ENCODE measurements at regions not wholly inside any gene's neighbourhood (a gene's known extent, or its start where the extent isn't known, plus 50 kb on each side); places are given as distances from the start of the nearest gene placed in this dataset.
A peak's percentile ranks its signal among the peaks of the same experiment; 100 is the strongest.
"Not testable (repeated sequence)": the region's sequence is repeated elsewhere in the genome, so short reads cannot be mapped to it uniquely, and the experiment has no call there.

DNA sequence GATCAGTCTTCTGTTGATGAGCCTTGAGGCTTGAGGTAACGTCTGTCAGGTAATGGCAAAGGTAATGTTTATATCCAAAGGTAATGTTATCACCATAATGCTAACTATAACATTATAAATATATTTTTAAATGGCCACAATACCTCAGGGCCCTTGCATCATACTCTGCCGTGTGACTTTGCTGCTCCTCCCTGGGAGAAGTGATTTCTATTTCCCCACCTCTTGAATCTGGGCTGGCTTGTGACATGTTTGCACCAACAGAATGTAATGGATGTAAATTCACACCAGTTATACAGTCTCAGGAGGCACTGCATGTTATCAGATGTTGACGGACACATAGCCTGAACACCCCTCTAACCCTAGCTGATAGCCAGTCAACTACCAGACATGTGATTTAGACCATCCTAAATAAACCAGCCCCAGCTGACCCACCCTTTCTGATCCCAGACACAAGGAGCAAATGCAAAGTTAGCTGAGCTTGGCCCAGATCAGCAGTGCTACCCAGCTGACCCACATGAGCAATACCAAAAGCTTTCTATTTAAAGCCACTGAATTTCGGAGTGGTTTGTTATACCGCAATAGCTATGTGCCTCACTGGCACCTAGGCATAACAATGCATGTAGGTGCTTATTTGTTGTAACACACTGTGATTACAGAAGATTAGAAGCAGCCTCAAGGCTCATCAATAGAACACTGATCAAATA, 93.8 kb upstream of the SIRPA start:
- Histone ChIP-seq H3K27ac (ENCODE audit: low read depth, low read length) (no peak overlapping the region), H3K27me3 (ENCODE audit: insufficient read depth, low read length) (peaks cover 4% of the 10 kb centered on the region), H3K4me3 (ENCODE audit: insufficient read depth, low read length) (no peak overlapping the region), H2AFZ (ENCODE audit: low read length) (no peak overlapping the region), H3K4me2 (ENCODE audit: insufficient read depth, low read length) (no peak overlapping the region), H3K4me1 (ENCODE audit: insufficient read depth, low read length) (peaks cover 12% of the 10 kb centered on the region), H3K79me2 (ENCODE audit: insufficient read depth, low read length) (no peaks in the 10 kb centered on the region), H4K20me1 (ENCODE audit: insufficient read depth, low read length) (no peaks in the 10 kb centered on the region), H3K36me3 (ENCODE audit: insufficient read depth, low read length) (no peaks in the 10 kb centered on the region), H3K9me3 (ENCODE audit: low read depth, low read length) (no peaks in the 10 kb centered on the region)
- TF ChIP-seq, protein P1, sequence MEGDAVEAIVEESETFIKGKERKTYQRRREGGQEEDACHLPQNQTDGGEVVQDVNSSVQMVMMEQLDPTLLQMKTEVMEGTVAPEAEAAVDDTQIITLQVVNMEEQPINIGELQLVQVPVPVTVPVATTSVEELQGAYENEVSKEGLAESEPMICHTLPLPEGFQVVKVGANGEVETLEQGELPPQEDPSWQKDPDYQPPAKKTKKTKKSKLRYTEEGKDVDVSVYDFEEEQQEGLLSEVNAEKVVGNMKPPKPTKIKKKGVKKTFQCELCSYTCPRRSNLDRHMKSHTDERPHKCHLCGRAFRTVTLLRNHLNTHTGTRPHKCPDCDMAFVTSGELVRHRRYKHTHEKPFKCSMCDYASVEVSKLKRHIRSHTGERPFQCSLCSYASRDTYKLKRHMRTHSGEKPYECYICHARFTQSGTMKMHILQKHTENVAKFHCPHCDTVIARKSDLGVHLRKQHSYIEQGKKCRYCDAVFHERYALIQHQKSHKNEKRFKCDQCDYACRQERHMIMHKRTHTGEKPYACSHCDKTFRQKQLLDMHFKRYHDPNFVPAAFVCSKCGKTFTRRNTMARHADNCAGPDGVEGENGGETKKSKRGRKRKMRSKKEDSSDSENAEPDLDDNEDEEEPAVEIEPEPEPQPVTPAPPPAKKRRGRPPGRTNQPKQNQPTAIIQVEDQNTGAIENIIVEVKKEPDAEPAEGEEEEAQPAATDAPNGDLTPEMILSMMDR (IDR thresholded peaks at IDR 0.05; ENCODE audit: extremely low read depth, low read depth, low read length), result no peak
- DNase-seq (ENCODE audit: insufficient read length, low spot score, missing footprints), result no peak

DNA sequence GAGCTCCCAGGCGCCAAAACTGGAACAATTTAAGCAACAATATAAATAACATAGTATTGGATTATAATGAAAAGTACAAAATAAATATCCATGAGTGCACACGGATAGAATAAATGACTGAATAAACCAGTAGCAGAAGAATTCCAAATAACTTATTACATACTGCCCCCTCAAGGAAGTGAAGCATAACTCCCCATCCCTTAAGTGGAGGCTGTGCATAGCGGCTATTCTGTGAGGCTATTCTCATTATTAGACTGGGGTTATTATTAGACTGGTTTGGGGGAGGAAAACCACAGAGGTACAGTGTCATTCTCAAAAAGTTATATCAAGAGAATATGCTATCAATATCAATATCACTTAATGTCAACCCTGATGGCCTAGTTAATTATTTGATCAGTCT, 94.4 kb upstream of the SIRPA start:
- peaks cover 7% of the 10 kb centered on the region for H3K27me3 ChIP-seq (ENCODE audit: insufficient read depth, low read length)
- TF ChIP-seq, protein P1 (IDR thresholded peaks at IDR 0.05; ENCODE audit: extremely low read depth, low read depth, low read length), result peak; percentile 56

DNA sequence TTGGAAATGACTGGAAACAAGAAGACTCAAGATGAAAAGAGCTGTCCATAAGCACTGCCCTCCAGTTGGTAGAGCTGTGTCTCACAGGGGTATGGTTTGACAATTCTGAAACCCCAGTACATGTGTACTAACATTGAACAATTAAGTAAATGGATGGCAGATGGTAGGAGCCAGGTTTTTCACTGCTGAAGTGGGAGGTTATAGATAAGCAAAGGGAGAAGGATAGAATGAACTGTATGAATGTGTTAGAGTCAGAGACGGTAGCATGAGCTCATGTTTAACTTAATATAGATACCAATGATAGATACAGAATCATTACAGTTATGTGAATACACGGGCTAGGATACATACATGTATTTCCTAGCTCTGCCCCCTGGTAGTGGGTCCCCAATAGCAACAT, 95.0 kb upstream of the SIRPA start:
- Histone ChIP-seq H4K20me1 (ENCODE audit: insufficient read depth, low read length) (no peaks in the 10 kb centered on the region), H2AFZ (ENCODE audit: low read length) (no peak overlapping the region), H3K4me3 (ENCODE audit: insufficient read depth, low read length) (no peak overlapping the region), H3K27me3 (ENCODE audit: insufficient read depth, low read length) (peaks cover 11% of the 10 kb centered on the region), H3K4me1 (ENCODE audit: insufficient read depth, low read length) (peaks cover 12% of the 10 kb centered on the region), H3K9me3 (ENCODE audit: low read depth, low read length) (no peaks in the 10 kb centered on the region), H3K36me3 (ENCODE audit: insufficient read depth, low read length) (no peaks in the 10 kb centered on the region), H3K27ac (ENCODE audit: low read depth, low read length) (no peak overlapping the region), H3K79me2 (ENCODE audit: insufficient read depth, low read length) (no peaks in the 10 kb centered on the region), H3K4me2 (ENCODE audit: insufficient read depth, low read length) (no peak overlapping the region)
- TF ChIP-seq, protein P1 (IDR thresholded peaks at IDR 0.05; ENCODE audit: extremely low read depth, low read depth, low read length), result no peak
- no peak for DNase-seq (ENCODE audit: insufficient read length, low spot score, missing footprints)

More for the DNA sequence above, 94.4 kb upstream of the SIRPA start:
- no peak for DNase-seq (ENCODE audit: insufficient read length, low spot score, missing footprints)
- H3K79me2 ChIP-seq (ENCODE audit: insufficient read depth, low read length), result no peaks in the 10 kb centered on the region
- H3K4me1 ChIP-seq (ENCODE audit: insufficient read depth, low read length), result peaks cover 12% of the 10 kb centered on the region
- no peak overlapping the region for H3K27ac ChIP-seq (ENCODE audit: low read depth, low read length)
- H3K4me2 ChIP-seq (ENCODE audit: insufficient read depth, low read length), result no peak overlapping the region
- no peak overlapping the region for H3K4me3 ChIP-seq (ENCODE audit: insufficient read depth, low read length)
- H3K36me3 ChIP-seq (ENCODE audit: insufficient read depth, low read length), result no peaks in the 10 kb centered on the region
- H4K20me1 ChIP-seq (ENCODE audit: insufficient read depth, low read length), result no peaks in the 10 kb centered on the region
- H2AFZ ChIP-seq (ENCODE audit: low read length), result no peak overlapping the region
- H3K9me3 ChIP-seq (ENCODE audit: low read depth, low read length), result no peaks in the 10 kb centered on the region

DNA sequence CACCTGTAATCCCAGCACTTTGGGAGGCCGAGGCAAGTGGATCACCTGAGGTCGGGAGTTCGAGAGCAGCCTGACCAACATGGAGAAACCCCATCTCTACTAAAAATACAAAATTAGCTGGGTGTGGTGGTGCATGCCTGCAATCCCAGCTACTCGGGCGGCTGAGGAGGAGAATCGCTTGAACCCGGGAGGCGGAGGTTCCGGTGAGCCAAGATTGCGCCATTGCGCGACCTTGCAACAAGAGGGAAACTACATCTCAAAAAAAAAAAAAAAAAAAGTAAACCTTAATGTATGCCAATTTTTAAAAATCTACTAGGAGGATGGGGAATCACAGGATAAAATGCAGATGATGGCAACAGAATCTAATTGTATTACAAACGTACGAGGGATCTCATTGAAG, 95.5 kb upstream of the SIRPA start:
- not testable (repeated sequence) for H3K9me3 ChIP-seq (ENCODE audit: low read depth, low read length); H4K20me1 ChIP-seq (ENCODE audit: insufficient read depth, low read length); H3K79me2 ChIP-seq (ENCODE audit: insufficient read depth, low read length); H3K36me3 ChIP-seq (ENCODE audit: insufficient read depth, low read length); H3K4me3 ChIP-seq (ENCODE audit: insufficient read depth, low read length); H3K4me2 ChIP-seq (ENCODE audit: insufficient read depth, low read length); DNase-seq (ENCODE audit: insufficient read length, low spot score, missing footprints); H2AFZ ChIP-seq (ENCODE audit: low read length); H3K27ac ChIP-seq (ENCODE audit: low read depth, low read length)
- Histone ChIP-seq H3K4me1 (ENCODE audit: insufficient read depth, low read length) (peaks cover 12% of the 10 kb centered on the region), H3K27me3 (ENCODE audit: insufficient read depth, low read length) (peaks cover 15% of the 10 kb centered on the region)

Measured in osteoblast (primary cell).